ENCODE measurements at regions not wholly inside any gene's neighbourhood (a gene's known extent, or its start where the extent isn't known, plus 50 kb on each side); places are given as distances from the start of the nearest gene placed in this dataset.

- H3K9ac ChIP-seq (ENCODE audit: low read length) = no peak overlapping the region
- H3K36me3 ChIP-seq (ENCODE audit: insufficient read depth, low read length) = no peaks in the 10 kb centered on the region
- no peak overlapping the region for H3K4me2 ChIP-seq (ENCODE audit: low read length)
- H3F3A ChIP-seq (ENCODE audit: insufficient read depth, low read length) = no peaks in the 10 kb centered on the region
- H3K9me2 ChIP-seq (ENCODE audit: low read depth, low read length) = no peaks in the 10 kb centered on the region
- H3K27me3 ChIP-seq (ENCODE audit: insufficient read depth, low read length) = no peaks in the 10 kb centered on the region
- H3K27ac ChIP-seq (ENCODE audit: low read depth, low read length, poor library complexity, severe bottlenecking) = no peak overlapping the region
- peaks cover 4% of the 10 kb centered on the region for H3K4me1 ChIP-seq (ENCODE audit: insufficient read depth, low read length, severe bottlenecking)
- H2AFZ ChIP-seq (ENCODE audit: low read length) = no peak overlapping the region
- TF ChIP-seq CTCF (IDR thresholded peaks at IDR 0.05; ENCODE audit: low read length) (no peak), EZH2 (IDR thresholded peaks at IDR 0.05; ENCODE audit: borderline replicate concordance, low read length) (no peak)
- no peaks in the 10 kb centered on the region for H3K79me2 ChIP-seq (ENCODE audit: insufficient read depth, low read length)
- H4K20me1 ChIP-seq (ENCODE audit: insufficient read depth, low read length) = no peaks in the 10 kb centered on the region
- H3K9me3 ChIP-seq (ENCODE audit: low read length) = no peaks in the 10 kb centered on the region
- no peak overlapping the region for H3K4me3 ChIP-seq (ENCODE audit: low read depth, low read length, poor library complexity, severe bottlenecking)
These were observed 194.8 kb downstream of the LRRC70 start for GRCh38 chr5:62773460-62773859.

- H3K27ac ChIP-seq (ENCODE audit: low read depth, low read length, poor library complexity, severe bottlenecking) = no peak overlapping the region
- no peaks in the 10 kb centered on the region for H4K20me1 ChIP-seq (ENCODE audit: insufficient read depth, low read length)
- H3K27me3 ChIP-seq (ENCODE audit: insufficient read depth, low read length) = no peaks in the 10 kb centered on the region
- no peaks in the 10 kb centered on the region for H3K9me2 ChIP-seq (ENCODE audit: low read depth, low read length)
- no peaks in the 10 kb centered on the region for H3K4me1 ChIP-seq (ENCODE audit: insufficient read depth, low read length, severe bottlenecking)
- H3K4me3 ChIP-seq (ENCODE audit: low read depth, low read length, poor library complexity, severe bottlenecking) = no peak overlapping the region
- TF ChIP-seq EZH2 (IDR thresholded peaks at IDR 0.05; ENCODE audit: borderline replicate concordance, low read length) = no peak
- no peak for TF ChIP-seq CTCF (IDR thresholded peaks at IDR 0.05; ENCODE audit: low read length)
- no peaks in the 10 kb centered on the region for H3K79me2 ChIP-seq (ENCODE audit: insufficient read depth, low read length)
- no peaks in the 10 kb centered on the region for H3F3A ChIP-seq (ENCODE audit: insufficient read depth, low read length)
- H3K4me2 ChIP-seq (ENCODE audit: low read length) = no peak overlapping the region
- H3K9me3 ChIP-seq (ENCODE audit: low read length) = no peaks in the 10 kb centered on the region
- no peak overlapping the region for H3K9ac ChIP-seq (ENCODE audit: low read length)
- H2AFZ ChIP-seq (ENCODE audit: low read length) = no peak overlapping the region
- H3K36me3 ChIP-seq (ENCODE audit: insufficient read depth, low read length) = no peaks in the 10 kb centered on the region
These were observed 192.7 kb downstream of the LRRC70 start for GRCh38 chr5:62771341-62771740.

- no peaks in the 10 kb centered on the region for H3F3A ChIP-seq (ENCODE audit: insufficient read depth, low read length)
- H3K9me3 ChIP-seq (ENCODE audit: low read length) = no peaks in the 10 kb centered on the region
- no peak overlapping the region for H3K4me3 ChIP-seq (ENCODE audit: low read depth, low read length, poor library complexity, severe bottlenecking)
- no peaks in the 10 kb centered on the region for H3K9me2 ChIP-seq (ENCODE audit: low read depth, low read length)
- no peaks in the 10 kb centered on the region for H3K4me1 ChIP-seq (ENCODE audit: insufficient read depth, low read length, severe bottlenecking)
- H3K27ac ChIP-seq (ENCODE audit: low read depth, low read length, poor library complexity, severe bottlenecking) = no peak overlapping the region
- no peak for TF ChIP-seq CTCF (IDR thresholded peaks at IDR 0.05; ENCODE audit: low read length)
- TF ChIP-seq EZH2 (IDR thresholded peaks at IDR 0.05; ENCODE audit: borderline replicate concordance, low read length) = no peak
- no peak overlapping the region for H2AFZ ChIP-seq (ENCODE audit: low read length)
- no peaks in the 10 kb centered on the region for H3K27me3 ChIP-seq (ENCODE audit: insufficient read depth, low read length)
- H3K79me2 ChIP-seq (ENCODE audit: insufficient read depth, low read length) = no peaks in the 10 kb centered on the region
- no peak overlapping the region for H3K9ac ChIP-seq (ENCODE audit: low read length)
- no peaks in the 10 kb centered on the region for H4K20me1 ChIP-seq (ENCODE audit: insufficient read depth, low read length)
- no peak overlapping the region for H3K4me2 ChIP-seq (ENCODE audit: low read length)
- H3K36me3 ChIP-seq (ENCODE audit: insufficient read depth, low read length) = no peaks in the 10 kb centered on the region
These were observed 189.0 kb downstream of the LRRC70 start for GRCh38 chr5:62767650-62768049.

All from OCI-LY1 (cell line).